HUES6 (cell line): ENCODE measurements at regions not wholly inside any gene's neighbourhood (a gene's known extent, or its start where the extent isn't known, plus 50 kb on each side); places are given as distances from the start of the nearest gene placed in this dataset.
A peak's percentile ranks its signal among the peaks of the same experiment; 100 is the strongest.

ENCODE experiments used
- H3K27ac ChIP-seq: 2 replicates; pipeline ENCODE4 v1.7.0; 2013; ENCODE audit warnings: low read depth, mild to moderate bottlenecking, low read length, inconsistent platforms
- H3K27me3 ChIP-seq: 2 replicates; pipeline ENCODE4 v1.6.1; 2013; ENCODE audit warnings: low read length; ENCODE audit not compliant: control insufficient read depth, insufficient read depth
- H3K36me3 ChIP-seq: 2 replicates; pipeline ENCODE4 v1.6.1; 2013; ENCODE audit warnings: low read length; ENCODE audit not compliant: control insufficient read depth, insufficient read depth
- H3K4me1 ChIP-seq: 2 replicates; pipeline ENCODE4 v1.6.1; 2013; ENCODE audit warnings: low read length; ENCODE audit not compliant: control insufficient read depth, insufficient read depth
- H3K4me3 ChIP-seq: 2 replicates; pipeline ENCODE4 v1.5.1; 2013; ENCODE audit warnings: low read depth, low read length
- H3K9ac ChIP-seq: one replicate; pipeline ENCODE4 v1.6.1; 2013; ENCODE audit warnings: mild to moderate bottlenecking, low read length
- H3K9me3 ChIP-seq: 2 replicates; pipeline ENCODE4 v1.6.1; 2013; ENCODE audit warnings: low read depth, low read length; ENCODE audit not compliant: control insufficient read depth, insufficient read depth

GRCh38 chr15:48046813-48047438 lies 73.9 kb upstream of the SLC24A5 start:
- Histone ChIP-seq H3K9me3 (peaks cover 11% of the 10 kb centered on the region), H3K27me3 (no peaks in the 10 kb centered on the region), H3K4me3 (no peak overlapping the region), H3K4me1 (peaks cover 20% of the 10 kb centered on the region), H3K9ac (no peak overlapping the region), H3K36me3 (no peaks in the 10 kb centered on the region), H3K27ac (peak overlapping the region; percentile 55)

DNA sequence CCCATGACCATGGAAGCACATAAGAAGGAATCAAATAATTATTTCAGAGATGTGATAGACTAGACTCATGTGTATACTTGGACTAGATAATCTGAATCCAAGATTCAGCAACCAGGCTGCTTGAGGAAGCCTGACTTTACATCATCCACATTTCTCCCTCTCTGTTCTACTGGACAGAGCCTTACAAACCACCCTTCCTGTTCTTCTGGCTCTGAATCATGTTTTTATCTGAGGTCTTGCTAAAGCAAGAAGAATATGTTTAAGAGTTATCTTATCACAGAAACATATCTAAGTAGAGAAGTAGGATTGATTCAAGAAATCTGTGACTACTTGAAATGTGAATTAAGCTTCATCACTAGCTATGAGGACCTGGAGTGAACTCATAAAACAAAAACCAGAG lies 71.1 kb upstream of the SLC24A5 start:
- H3K27me3 ChIP-seq = no peaks in the 10 kb centered on the region
- H3K9ac ChIP-seq = no peak overlapping the region
- peaks cover 20% of the 10 kb centered on the region for H3K4me1 ChIP-seq
- no peaks in the 10 kb centered on the region for H3K36me3 ChIP-seq
- no peak overlapping the region for H3K4me3 ChIP-seq
- no peak overlapping the region for H3K27ac ChIP-seq
- peaks cover 14% of the 10 kb centered on the region for H3K9me3 ChIP-seq

GRCh38 chr15:48052946-48053345 lies 67.8 kb upstream of the SLC24A5 start:
- Histone ChIP-seq H3K9me3 (peaks cover 14% of the 10 kb centered on the region), H3K4me1 (peaks cover 2% of the 10 kb centered on the region; the same call in 1 of the 2 replicates), H3K36me3 (no peaks in the 10 kb centered on the region), H3K9ac (no peak overlapping the region), H3K4me3 (no peak overlapping the region), H3K27ac (no peak overlapping the region), H3K27me3 (no peaks in the 10 kb centered on the region)

DNA sequence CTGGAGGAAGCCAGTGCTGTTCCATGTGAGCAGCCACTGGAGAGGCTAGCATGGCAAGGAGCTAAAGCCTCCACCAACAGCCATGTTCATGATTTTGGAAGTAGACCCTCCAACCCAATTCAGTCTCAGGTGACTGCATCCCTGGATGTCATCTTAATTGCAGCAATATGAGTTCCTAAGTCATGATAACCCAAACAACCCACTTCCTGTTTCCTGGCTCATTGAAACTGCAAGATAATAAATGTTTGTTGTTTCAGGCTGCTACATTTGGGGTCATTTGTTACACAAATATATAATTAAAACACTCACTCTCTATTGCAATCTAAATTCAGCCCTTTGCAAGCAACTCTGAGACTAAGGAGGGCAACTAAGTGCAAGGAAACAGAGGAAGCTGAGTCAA lies 62.4 kb upstream of the SLC24A5 start:
- no peak overlapping the region for H3K9ac ChIP-seq
- peaks cover 3% of the 10 kb centered on the region for H3K9me3 ChIP-seq
- no peak overlapping the region for H3K27ac ChIP-seq

GRCh38 chr15:48059791-48060190 lies 61.0 kb upstream of the SLC24A5 start:
- Histone ChIP-seq H3K36me3 (no peaks in the 10 kb centered on the region), H3K4me1 (no peaks in the 10 kb centered on the region), H3K9ac (no peak overlapping the region), H3K9me3 (no peaks in the 10 kb centered on the region; the same call in 1 of the 2 replicates), H3K27ac (no peak overlapping the region), H3K4me3 (no peak overlapping the region), H3K27me3 (no peaks in the 10 kb centered on the region)

More for the DNA sequence above, 62.4 kb upstream of the SLC24A5 start:
- Histone ChIP-seq H3K36me3 (no peaks in the 10 kb centered on the region), H3K4me1 (no peaks in the 10 kb centered on the region), H3K4me3 (no peak overlapping the region), H3K27me3 (no peaks in the 10 kb centered on the region)

- H3K27ac ChIP-seq = no peak overlapping the region
- no peak overlapping the region for H3K4me3 ChIP-seq
- H3K27me3 ChIP-seq = no peaks in the 10 kb centered on the region
- no peaks in the 10 kb centered on the region; the same call in 1 of the 2 replicates for H3K9me3 ChIP-seq
- H3K4me1 ChIP-seq = no peaks in the 10 kb centered on the region
- H3K36me3 ChIP-seq = no peaks in the 10 kb centered on the region
- no peak overlapping the region for H3K9ac ChIP-seq
These were observed 60.4 kb upstream of the SLC24A5 start for GRCh38 chr15:48060396-48060795.

GRCh38 chr15:48061605-48062004 lies 59.2 kb upstream of the SLC24A5 start:
- Histone ChIP-seq H3K27ac (no peak overlapping the region), H3K9me3 (no peaks in the 10 kb centered on the region), H3K36me3 (no peaks in the 10 kb centered on the region), H3K27me3 (no peaks in the 10 kb centered on the region), H3K9ac (no peak overlapping the region), H3K4me3 (no peak overlapping the region), H3K4me1 (peaks cover 5% of the 10 kb centered on the region; the same call in 1 of the 2 replicates)

DNA sequence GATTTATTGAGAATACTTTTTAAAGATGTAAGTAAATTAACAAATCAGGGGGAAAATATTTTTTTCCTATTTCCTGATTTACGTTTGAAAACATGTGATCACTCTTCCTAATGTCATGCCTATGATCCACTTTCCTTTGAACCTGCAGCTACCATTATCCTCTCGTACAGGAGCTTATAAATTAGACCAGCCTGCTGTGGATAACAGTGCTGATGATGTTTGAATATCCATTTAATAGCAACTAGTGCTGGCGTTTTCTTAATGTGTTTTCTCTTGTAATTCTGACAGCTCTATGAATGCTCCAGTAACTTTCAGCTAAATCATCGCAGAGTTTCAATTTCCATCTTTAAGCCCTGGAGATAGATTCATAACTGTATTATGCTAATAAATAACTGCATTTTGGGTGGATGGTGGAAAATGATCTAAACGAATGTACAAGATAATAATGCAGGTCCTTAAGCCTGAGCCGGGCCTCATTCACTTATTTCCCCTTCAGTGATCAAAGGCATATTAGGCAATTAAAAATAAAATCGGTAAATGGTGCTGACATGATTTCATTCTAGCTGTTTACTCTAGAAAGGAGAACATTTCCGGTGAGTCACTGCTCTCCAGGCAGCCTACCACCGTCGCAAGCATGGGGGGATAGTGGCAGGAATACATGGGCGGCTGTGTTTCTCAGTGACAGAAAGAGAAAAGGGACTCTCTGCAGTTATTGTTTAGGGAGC lies 58.5 kb upstream of the SLC24A5 start:
- Histone ChIP-seq H3K9ac (no peak overlapping the region), H3K27ac (no peak overlapping the region), H3K9me3 (no peaks in the 10 kb centered on the region), H3K27me3 (no peaks in the 10 kb centered on the region), H3K4me1 (peaks cover 7% of the 10 kb centered on the region; the same call in 1 of the 2 replicates), H3K36me3 (no peaks in the 10 kb centered on the region), H3K4me3 (no peak overlapping the region)

GRCh38 chr15:48063411-48063985 lies 57.3 kb upstream of the SLC24A5 start:
- Histone ChIP-seq H3K27ac (no peak overlapping the region), H3K36me3 (no peaks in the 10 kb centered on the region), H3K4me3 (no peak overlapping the region), H3K27me3 (no peaks in the 10 kb centered on the region), H3K4me1 (peaks cover 7% of the 10 kb centered on the region; the same call in 1 of the 2 replicates), H3K9me3 (no peaks in the 10 kb centered on the region), H3K9ac (no peak overlapping the region)

GRCh38 chr15:48064421-48064820 lies 56.4 kb upstream of the SLC24A5 start:
- peaks cover 7% of the 10 kb centered on the region; the same call in 1 of the 2 replicates for H3K4me1 ChIP-seq
- no peak overlapping the region for H3K4me3 ChIP-seq
- H3K36me3 ChIP-seq = no peaks in the 10 kb centered on the region
- no peak overlapping the region for H3K9ac ChIP-seq
- H3K27me3 ChIP-seq = no peaks in the 10 kb centered on the region
- no peaks in the 10 kb centered on the region for H3K9me3 ChIP-seq
- H3K27ac ChIP-seq = no peak overlapping the region

- H3K9ac ChIP-seq = no peak overlapping the region
- H3K9me3 ChIP-seq = peaks cover 6% of the 10 kb centered on the region; the same call in 1 of the 2 replicates
- H3K27ac ChIP-seq = no peak overlapping the region
- peaks cover 7% of the 10 kb centered on the region; the same call in 1 of the 2 replicates for H3K4me1 ChIP-seq
- no peak overlapping the region for H3K4me3 ChIP-seq
- no peaks in the 10 kb centered on the region for H3K27me3 ChIP-seq
- no peaks in the 10 kb centered on the region for H3K36me3 ChIP-seq
These were observed 54.3 kb upstream of the SLC24A5 start for GRCh38 chr15:48066456-48066855.
